SH-SY5Y (cell line): ENCODE measurements at regions not wholly inside any gene's neighbourhood (a gene's known extent, or its start where the extent isn't known, plus 50 kb on each side); places are given as distances from the start of the nearest gene placed in this dataset.

ENCODE experiments used
- GATA2 ChIP-seq: IDR thresholded peaks from 2 replicates; pipeline ENCODE4 v1.6.1; 2011; ENCODE audit warnings: mild to moderate bottlenecking, low read depth, low read length
- GATA3 ChIP-seq: IDR thresholded peaks from 2 replicates; pipeline ENCODE4 v1.6.1; 2011; ENCODE audit warnings: low read depth, mild to moderate bottlenecking, low read length, moderate library complexity

GRCh38 chr17:65400701-65401100 is 160.7 kb downstream of the AXIN2 start:
- no peak for TF ChIP-seq GATA3
- no peak for TF ChIP-seq GATA2
